ENCODE measurements at regions not wholly inside any gene's neighbourhood (a gene's known extent, or its start where the extent isn't known, plus 50 kb on each side); places are given as distances from the start of the nearest gene placed in this dataset.

DNA sequence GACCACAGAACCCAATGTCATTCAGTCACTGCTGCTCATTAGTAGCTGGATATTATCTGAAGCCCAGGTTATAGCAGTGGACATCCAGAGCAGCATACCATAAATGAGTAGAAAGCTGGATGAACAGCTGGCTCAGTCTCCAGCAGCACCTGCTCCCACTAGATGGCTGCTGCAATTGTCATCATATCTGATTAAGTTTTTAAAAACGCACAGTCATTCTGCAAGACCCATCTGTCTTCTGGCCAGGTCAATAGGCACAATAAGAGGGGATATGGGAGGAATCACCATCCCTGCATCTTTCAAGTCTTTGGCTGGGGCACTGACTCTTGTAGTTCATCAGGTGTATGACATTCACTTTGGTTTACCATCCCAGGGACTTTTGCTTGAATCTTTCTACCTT is 55.1 kb upstream of the XDH start:
- DNase-seq: no peak

DNA sequence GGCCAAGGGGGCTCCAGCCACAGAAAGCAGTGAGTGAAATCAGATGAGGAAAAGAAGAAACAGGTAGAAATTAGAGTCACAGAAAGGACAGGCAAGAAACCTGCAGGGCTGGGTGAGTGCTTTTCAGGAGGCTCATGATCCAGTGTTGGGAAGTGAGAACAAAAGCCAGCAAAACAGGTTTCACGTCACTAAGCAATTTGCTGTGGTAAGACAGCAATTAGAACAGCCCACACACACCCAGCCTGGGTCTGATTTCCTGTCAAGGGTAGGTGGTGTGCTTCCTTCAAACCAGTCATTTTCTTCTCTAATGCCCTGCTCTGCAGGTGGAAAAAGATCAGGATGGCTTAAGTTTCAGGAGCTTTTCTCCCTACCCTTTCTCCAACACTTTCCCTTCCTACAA is 52.9 kb upstream of the XDH start:
- peak in 1 of 5 experiments; percentile 3 for DNase-seq

Data from T-helper 2 cell (primary cell).